Right hindlimb (tissue), 1 donor: ENCODE measurements at regions not wholly inside any gene's neighbourhood (a gene's known extent, or its start where the extent isn't known, plus 50 kb on each side); places are given as distances from the start of the nearest gene placed in this dataset.
A peak's percentile ranks its signal among the peaks of the same experiment; 100 is the strongest.

ENCODE experiments used
- DNase-seq: peaks from one replicate; pipeline ENCODE4 v3.0.0-alpha.2; 2018

- peak; percentile 72 for DNase-seq
These were observed 130.8 kb upstream of the STC2 start for GRCh38 chr5:173458828-173459609.

DNA sequence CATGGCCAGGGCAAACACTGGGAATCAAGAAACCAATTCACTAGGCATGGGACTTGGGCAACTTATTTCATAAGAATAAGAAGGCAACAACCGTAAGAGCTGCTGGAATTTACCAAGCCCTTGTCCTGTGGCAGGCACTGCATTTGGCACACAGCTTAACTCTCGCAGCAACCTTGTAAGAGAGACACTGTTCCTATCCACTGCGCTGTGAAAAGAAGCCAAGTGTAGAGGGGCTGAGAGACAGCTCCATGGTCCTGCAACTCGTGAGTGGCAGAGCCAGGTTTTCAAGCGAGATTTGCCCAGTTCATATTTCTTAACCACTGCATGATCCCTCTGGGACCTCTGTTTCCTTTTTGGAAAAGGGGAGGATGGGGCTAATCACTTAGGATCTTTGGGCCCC is 129.3 kb upstream of the STC2 start:
- DNase-seq, result peak; percentile 69

DNA sequence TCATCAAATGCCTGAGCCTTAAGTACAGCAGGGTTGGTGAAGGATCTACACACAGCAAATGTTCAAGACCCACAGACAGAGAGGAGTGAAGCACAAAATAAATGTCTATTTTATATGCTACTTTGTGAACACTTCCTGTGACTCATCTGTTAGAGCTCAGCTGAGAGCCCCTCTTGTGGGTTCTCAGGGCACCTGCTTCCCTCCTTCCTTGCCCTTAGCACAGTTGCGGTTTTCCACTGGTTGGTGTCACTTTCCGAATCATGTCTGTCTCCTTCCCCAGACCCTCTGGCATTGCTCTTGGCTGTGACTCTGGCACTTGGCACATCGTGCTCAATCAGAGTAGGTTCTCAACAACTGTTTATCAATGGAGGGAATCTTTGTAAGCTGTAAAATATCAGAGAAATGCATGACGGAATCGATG is 128.5 kb upstream of the STC2 start:
- DNase-seq, result peak; percentile 58

GRCh38 chr5:173456181-173456580 is 128.0 kb upstream of the STC2 start:
- no peak for DNase-seq

GRCh38 chr5:173455599-173455957 is 127.4 kb upstream of the STC2 start:
- no peak for DNase-seq

DNA sequence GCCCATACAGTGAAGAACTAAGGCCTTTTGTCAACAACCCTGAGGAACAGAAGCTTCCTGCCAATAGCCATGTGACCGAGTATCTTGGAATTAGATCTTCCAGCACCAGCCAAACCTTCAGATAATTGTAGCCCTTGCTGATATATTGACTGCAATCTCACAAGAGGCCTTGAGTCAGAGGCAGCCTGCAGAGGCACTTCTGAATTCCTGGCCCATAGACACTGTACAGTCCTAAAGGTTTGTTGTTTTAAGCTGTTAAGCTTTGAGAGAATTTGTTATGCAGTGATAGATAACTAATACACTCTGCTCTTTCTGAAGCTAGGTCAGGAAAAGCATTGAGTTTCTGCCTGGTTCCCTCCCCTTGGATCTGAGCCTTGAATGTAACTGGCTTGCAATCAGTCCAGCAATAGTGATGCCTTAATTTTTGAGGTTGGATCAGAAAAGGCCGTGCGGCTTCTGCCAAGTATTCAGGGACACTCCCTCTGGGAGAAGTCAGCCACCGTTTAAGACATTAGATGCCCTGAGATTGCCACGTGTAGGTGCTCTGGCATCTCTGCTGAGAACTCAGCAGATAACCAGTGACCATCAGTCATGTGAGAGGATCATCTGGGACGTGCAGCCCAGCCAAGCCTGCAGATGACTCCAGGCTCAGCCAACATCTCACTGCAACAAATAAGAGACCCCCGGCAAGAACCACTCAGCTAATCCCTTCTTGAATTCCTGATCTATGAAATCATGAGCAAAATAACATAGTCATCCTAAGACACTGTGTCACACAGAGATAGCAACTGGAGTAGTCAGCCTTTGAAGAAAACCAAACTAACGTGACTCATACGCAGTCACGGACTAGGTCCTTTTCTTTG is 126.8 kb upstream of the STC2 start:
- peak; percentile 67 for DNase-seq

DNA sequence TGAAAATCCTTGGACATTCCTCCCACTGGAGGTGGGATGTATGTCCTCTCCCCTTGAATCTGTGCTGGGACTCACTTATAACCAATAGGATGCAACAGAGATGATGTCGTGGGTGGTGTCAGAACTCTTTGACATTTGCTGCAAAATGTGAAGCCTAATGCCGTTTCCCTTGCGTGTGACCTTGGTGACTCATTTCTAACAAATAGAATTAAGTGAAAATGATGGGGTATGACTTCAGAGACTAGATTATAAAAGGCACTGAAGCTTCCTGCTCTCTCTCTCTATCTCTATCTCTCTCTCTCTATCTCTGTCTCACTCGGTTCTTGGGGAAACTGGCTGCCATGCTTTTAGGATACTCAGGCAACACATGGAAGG is 126.1 kb upstream of the STC2 start:
- no peak for DNase-seq

DNA sequence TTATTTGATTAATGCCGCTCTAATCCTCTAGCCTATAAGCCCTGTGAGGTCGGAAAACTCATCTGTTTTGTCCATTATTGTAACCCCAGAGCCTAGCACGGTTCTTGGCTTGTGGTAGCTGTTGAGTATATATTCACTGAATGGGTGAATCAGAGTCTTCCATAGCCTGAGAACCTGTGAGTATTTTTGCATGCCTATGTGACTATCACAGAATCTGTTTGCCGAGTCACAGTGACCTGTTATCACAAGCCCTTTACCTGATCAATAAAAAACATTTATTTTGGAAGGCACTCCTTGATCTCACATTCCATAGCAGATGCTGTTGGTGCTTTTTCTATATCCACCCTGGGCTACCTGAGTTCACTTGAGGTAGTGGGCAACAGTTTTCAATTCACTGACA is 125.0 kb upstream of the STC2 start:
- no peak for DNase-seq

DNA sequence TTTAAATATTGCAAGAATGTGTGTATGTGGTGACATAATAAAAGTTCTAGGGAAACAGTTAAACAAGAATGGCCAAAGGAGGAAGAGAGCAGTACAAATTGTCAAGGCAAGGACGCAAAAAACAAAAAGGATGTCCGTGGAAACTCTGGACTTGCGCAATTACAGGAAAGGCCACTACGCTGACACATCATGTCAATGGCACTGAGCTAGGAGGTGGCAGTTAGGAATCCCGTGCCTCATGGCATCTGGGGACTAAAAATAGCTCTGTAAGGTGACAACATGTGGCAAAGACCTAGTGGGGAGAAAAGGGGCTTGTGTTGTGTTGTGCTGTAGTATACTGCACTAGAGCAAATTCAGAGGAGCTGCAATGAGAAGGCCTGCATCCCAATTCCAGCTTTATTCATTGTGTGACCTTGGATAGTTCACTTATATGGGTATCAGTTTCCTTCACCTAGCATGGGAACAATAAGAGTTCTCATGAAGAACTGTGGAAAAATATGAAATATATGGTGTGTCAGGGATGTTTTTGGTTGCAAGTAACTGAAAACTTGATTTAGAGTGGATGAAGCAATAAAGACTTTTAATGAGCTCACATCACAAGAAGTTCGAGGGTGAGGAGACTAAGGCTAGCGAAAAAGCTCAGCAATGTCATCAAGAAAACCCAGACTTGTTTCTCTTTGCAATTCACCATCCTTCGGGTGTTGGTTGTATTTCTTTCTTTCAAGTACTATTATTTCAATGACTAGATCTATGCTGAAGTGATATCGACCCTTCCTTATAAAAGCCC is 124.1 kb upstream of the STC2 start:
- DNase-seq, result no peak

- no peak for DNase-seq
These were observed 123.4 kb upstream of the STC2 start for GRCh38 chr5:173451651-173452050.

- DNase-seq, result no peak
These were observed 122.8 kb upstream of the STC2 start for GRCh38 chr5:173451031-173451430.

- no peak for DNase-seq
These were observed 122.0 kb upstream of the STC2 start for GRCh38 chr5:173450188-173450587.

GRCh38 chr5:173448856-173449255 is 120.6 kb upstream of the STC2 start:
- DNase-seq, result no peak

GRCh38 chr5:173443971-173444370 is 115.8 kb upstream of the STC2 start:
- DNase-seq, result no peak

DNA sequence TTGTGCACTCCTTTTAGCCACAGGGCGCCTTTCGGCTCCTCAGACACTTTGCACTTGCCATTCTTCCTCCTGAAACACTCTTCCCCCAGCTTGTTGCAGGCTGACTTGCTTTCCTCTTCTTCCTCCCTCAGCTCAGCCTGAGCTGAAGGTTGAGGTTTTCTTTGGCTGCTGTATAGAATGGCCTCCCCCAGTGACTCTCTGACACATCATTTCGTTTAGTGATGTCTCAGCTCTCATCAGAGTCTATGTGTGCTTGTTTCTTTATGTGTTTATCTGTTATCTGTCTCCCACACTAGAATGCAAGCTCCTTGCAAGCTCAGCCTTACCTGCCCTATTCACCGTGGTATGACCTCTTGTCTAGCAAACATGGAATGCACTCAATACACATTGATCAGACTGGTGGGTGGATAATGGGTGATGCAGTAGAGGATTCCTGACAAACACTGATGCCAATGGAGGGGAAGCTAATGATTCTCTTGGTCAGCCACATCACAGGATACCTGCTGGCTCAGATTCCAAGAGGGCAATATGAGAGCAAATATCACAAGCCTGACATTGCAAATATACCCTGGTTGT is 112.9 kb upstream of the STC2 start:
- DNase-seq, result no peak

DNA sequence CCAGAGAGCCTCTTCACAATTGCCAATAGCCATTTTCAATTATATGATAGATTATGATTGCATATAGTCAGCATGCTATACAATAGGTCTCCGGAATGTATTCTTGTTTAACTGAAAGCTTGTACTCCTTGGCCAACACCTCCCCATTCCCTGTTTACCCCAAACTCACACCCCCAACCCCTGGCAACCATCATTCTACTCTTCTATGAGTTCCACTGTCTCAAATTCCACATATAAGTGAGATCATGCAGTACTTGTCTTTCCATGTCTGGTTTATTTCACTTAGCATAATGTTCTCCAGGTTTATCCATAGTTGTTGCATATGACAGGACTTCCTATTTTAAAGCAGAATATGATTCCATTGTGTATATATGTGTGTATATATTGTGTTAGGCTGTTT is 110.7 kb upstream of the STC2 start:
- DNase-seq, result no peak

DNA sequence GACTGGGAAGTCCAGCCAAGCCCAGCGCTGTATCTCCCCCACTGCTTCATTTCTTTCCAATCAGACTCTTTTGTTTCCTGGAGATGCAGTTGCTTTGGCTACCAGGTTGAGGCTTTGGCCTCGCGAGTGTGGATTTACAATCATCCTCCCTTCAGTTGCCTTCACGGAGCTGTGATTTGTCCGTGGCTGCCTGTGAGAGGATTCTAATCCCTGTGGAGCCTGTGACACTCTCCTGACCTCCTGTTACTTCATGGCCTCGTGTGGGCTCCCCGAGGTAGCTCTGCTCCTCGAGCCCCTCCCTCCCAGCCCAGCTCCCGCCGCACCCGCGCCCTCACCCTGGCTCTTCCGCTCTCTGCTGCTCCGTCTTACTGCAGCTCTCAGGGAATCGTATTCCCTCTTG is 107.2 kb upstream of the STC2 start:
- DNase-seq, result peak; percentile 44

DNA sequence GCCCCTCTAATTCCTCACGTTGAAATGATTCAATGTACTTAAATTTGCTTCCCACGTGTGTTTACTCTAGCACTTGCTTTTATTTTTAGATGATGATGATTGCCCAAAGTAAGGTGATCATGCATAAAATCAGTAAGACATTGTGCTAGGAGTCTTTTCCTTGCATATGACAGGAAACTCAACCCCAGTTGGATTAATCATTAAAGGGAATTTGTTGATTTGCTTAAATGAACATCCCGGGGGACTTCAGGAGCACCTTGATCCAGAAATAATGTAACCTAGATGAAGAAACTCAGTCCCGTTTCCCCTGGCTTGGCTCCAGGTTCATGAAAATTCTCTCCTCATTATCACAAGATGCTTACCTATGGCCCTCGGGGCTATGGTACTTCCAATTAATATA is 106.1 kb upstream of the STC2 start:
- no peak for DNase-seq

GRCh38 chr5:173430394-173430793 is 102.2 kb upstream of the STC2 start:
- DNase-seq, result no peak

DNA sequence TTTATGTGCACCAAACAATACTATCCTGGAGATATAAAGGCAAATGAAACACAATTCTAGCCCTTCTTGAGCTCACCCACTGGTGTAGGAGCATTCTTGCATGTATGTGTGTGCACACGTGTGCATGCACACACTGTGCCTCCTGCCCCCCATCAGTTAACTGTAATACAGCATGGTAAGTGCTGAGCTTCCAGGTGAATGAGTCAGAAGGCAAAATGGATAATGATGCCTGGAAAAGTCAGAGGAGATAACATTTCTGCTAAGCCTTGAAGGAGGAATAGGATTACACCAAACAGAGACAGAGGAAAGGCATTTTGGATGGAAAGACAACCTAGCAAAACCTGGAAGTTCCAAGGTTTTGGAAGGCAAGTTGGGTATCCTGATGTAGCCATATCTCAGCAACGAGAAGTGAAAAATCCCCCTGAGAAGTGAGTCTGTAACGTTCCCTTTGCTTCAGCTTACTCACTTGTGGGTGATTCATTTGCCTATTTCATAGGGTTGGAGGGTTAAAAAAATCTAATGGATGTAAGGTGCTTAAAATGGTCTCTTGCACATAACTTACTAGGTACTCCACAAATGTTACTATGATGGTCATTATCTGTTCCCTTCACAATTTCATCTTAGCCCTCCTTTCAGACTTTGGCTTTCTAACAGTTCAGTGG is 101.4 kb upstream of the STC2 start:
- no peak for DNase-seq

- no peak for DNase-seq
These were observed 95.4 kb upstream of the STC2 start for GRCh38 chr5:173423452-173424117.

- DNase-seq, result no peak
These were observed 91.9 kb upstream of the STC2 start for GRCh38 chr5:173420108-173420507.
